Fibroblast of mammary gland (primary cell): ENCODE measurements at regions not wholly inside any gene's neighbourhood (a gene's known extent, or its start where the extent isn't known, plus 50 kb on each side); places are given as distances from the start of the nearest gene placed in this dataset.

ENCODE experiments used
- DNase-seq: peaks from one replicate; pipeline ENCODE4 v3.0.0-alpha.2; 2010; ENCODE audit warnings: low read depth
- H3K4me3 ChIP-seq: 2 replicates; pipeline ENCODE4 v1.5.1; 2011; ENCODE audit warnings: low read depth, mild to moderate bottlenecking, low read length, moderate library complexity; ENCODE audit not compliant: control insufficient read depth
- TF ChIP-seq, protein P1 (sequence below): conservative IDR thresholded peaks from 2 replicates; pipeline ENCODE4 v1.5.1; 2011; ENCODE audit warnings: low read depth, low read length, inconsistent platforms; ENCODE audit not compliant: control insufficient read depth, insufficient read depth

DNA sequence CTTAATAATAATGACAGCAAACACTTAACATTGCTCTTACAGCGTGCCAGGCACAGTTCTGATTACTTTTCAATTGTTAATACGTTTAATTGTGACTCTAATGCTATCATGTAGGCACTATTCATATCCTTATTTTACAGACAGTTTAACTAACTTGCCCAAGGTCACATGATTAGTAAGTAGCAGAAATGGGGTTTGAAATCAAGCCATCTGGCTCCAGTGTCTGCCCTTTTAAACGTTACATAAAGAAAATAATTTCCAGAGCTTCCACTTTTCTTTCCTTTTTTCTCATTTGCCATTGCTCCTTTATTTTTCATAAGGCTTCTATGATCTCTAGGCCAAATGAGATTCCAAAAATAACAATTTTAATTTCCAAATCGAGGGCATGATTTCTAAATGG, 50.6 kb upstream of the IKZF2 start:
- no peak overlapping the region for H3K4me3 ChIP-seq
- TF ChIP-seq, protein P1, sequence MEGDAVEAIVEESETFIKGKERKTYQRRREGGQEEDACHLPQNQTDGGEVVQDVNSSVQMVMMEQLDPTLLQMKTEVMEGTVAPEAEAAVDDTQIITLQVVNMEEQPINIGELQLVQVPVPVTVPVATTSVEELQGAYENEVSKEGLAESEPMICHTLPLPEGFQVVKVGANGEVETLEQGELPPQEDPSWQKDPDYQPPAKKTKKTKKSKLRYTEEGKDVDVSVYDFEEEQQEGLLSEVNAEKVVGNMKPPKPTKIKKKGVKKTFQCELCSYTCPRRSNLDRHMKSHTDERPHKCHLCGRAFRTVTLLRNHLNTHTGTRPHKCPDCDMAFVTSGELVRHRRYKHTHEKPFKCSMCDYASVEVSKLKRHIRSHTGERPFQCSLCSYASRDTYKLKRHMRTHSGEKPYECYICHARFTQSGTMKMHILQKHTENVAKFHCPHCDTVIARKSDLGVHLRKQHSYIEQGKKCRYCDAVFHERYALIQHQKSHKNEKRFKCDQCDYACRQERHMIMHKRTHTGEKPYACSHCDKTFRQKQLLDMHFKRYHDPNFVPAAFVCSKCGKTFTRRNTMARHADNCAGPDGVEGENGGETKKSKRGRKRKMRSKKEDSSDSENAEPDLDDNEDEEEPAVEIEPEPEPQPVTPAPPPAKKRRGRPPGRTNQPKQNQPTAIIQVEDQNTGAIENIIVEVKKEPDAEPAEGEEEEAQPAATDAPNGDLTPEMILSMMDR, result no peak
- DNase-seq, result peak; percentile 15

DNA sequence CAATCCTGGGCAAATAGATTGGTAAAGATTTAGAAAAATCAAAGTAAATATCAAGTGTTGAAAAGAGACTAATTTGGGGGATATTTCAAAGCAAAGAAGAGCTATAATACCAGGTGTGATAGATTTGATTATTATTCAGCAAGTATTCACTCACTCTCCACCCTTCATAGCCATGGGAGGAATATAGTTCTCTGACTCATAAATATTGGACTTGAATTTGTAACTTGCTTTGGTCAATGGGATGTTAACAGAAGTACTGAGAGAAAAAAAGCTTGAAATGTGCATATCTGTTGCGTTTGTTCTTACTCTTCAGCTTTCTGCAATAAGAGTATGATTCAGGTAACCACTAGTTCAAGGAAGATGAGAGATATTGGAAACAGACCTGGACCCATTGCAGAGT, 54.5 kb upstream of the IKZF2 start:
- TF ChIP-seq, protein P1, result no peak
- H3K4me3 ChIP-seq, result no peak overlapping the region
- DNase-seq, result no peak

DNA sequence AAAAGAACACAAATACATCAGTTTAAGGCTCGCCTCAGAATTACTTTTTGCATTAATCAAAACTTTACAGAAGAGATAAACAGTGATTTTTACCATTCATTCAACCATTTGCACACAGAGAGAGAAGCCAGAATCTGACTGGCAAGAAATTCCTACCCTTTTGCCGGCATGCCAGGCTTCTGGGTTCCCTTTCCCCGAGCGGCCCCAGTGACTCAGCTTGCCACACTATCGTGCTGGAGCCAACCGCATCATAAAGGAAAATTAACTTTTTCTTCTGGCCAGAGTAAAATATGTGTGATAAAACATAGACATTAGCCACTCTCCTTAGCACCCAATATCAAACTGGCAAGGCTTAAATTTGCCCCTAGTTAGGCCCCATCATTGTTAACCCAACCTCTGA, 61.8 kb upstream of the IKZF2 start:
- H3K4me3 ChIP-seq, result no peak overlapping the region
- TF ChIP-seq, protein P1, result no peak
- DNase-seq, result no peak

DNA sequence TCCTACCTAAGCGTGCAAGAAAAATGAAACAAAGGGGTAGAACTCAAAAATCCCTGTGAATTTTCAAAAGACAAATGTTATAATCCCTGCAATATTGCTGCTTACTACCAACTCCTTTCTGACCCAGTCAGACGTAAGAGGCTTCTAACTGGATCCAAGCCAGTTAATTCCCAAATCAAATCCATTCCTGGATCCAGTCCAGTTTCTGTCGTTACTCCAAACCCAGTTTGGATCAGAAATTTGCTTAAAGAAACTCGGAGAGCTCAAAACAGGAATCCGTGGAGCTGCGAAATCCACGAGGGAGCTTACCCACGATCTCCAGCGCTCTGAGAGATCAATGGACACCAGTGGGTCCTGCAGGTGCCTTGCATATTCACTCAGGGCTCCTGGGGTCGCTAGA, 62.8 kb upstream of the IKZF2 start:
- no peak for DNase-seq
- TF ChIP-seq, protein P1, result no peak
- no peak overlapping the region for H3K4me3 ChIP-seq

DNA sequence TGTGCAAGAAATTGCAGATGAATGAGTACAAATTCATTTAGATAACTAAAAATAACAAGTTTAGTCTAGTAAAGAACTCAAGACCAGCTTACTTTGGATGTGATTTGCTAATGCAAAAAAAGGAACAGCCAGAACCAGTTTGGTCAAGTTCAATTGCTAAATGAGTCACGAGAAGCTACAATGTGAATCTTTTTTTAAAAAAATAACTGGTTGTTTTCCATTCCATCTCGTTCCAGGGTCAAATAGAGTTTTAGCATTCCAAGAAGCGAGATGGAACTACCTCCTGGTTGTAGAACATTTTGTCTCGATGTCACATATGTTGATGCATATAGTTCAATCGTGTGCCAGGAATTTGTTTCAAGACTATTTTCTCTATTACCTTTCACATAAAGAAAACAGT, 65.0 kb upstream of the IKZF2 start:
- peak; percentile 90 for DNase-seq
- H3K4me3 ChIP-seq, result no peak overlapping the region
- TF ChIP-seq, protein P1, result no peak

DNA sequence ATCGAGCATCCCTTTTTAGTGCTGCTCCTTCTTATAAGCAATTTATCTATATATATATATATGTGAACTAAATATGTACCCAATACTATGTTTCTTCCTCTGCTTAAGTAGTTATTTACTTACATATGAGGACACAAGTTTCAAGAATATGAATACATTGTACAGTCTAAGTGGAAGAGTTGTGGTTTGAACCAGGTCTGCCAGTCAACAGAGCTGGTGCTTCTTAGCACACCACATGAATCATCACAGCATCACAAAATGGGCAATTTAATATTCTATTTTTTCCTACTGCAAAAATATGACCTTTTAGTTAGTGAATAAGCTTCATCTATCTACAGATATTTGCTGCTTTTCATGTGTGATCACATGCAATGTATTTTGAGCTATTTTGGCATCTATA, 64.4 kb upstream of the SPAG16 start:
- TF ChIP-seq, protein P1, result no peak
- DNase-seq, result peak; percentile 32
- no peak overlapping the region for H3K4me3 ChIP-seq

DNA sequence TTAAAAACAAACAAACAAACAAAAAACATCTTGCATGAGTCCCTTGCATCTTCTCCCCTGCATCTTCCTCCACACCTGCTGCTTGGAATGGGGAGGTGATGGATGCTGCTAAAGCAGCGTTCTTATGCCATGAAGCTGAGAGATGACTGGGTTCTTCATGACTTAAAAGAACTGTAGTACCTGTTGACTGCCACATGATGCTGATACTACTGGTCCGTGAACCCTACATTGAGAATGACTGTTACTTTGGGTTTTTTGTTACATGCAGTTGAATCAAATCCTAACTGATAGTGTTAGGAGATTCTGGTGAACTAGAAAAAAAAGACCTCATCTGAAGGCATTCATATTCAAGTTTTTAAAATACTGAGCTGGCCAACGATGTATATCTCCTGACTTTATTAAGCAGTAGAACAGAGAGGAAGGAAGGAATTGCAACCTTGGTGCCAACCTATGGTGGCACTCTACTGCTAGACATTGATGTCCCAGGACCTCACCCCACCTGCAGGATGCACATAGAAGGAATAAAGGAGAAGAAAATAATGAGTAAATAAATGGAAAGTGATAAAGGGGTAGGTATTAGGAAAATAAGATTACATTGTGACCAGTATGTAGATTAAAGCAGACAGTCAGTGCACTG, 63.2 kb upstream of the SPAG16 start:
- no peak for DNase-seq
- no peak overlapping the region for H3K4me3 ChIP-seq
- TF ChIP-seq, protein P1, result no peak
